ENCODE measurements at regions not wholly inside any gene's neighbourhood (a gene's known extent, or its start where the extent isn't known, plus 50 kb on each side); places are given as distances from the start of the nearest gene placed in this dataset.

GRCh38 chr7:84605301-84605700 is 410.7 kb upstream of the SEMA3A start:
- Mint-ChIP-seq H3K4me3 (no peak overlapping the region), H3K9me3 (peaks cover 10% of the 10 kb centered on the region), H3K4me1 (ENCODE audit: low read depth) (no peaks in the 10 kb centered on the region), H3K27ac (no peak overlapping the region), H3K36me3 (ENCODE audit: low read depth) (no peaks in the 10 kb centered on the region), H3K27me3 (ENCODE audit: low read depth) (no peaks in the 10 kb centered on the region)

- H3K4me3 Mint-ChIP-seq, result no peak overlapping the region
- H3K27ac Mint-ChIP-seq, result no peak overlapping the region
- no peaks in the 10 kb centered on the region for H3K4me1 Mint-ChIP-seq (ENCODE audit: low read depth)
- peaks cover 10% of the 10 kb centered on the region for H3K9me3 Mint-ChIP-seq
- no peaks in the 10 kb centered on the region for H3K27me3 Mint-ChIP-seq (ENCODE audit: low read depth)
- H3K36me3 Mint-ChIP-seq (ENCODE audit: low read depth), result no peaks in the 10 kb centered on the region
Observed at GRCh38 chr7:84603545-84603944, 409.0 kb upstream of the SEMA3A start.

- Mint-ChIP-seq H3K9me3 (no peaks in the 10 kb centered on the region), H3K27ac (no peak overlapping the region), H3K27me3 (ENCODE audit: low read depth) (no peaks in the 10 kb centered on the region), H3K36me3 (ENCODE audit: low read depth) (no peaks in the 10 kb centered on the region), H3K4me3 (no peak overlapping the region), H3K4me1 (ENCODE audit: low read depth) (no peaks in the 10 kb centered on the region)
Observed at GRCh38 chr7:84595026-84595425, 400.4 kb upstream of the SEMA3A start.

GRCh38 chr7:84591897-84592296 is 397.3 kb upstream of the SEMA3A start:
- no peaks in the 10 kb centered on the region for H3K27me3 Mint-ChIP-seq (ENCODE audit: low read depth)
- no peak overlapping the region for H3K27ac Mint-ChIP-seq
- H3K36me3 Mint-ChIP-seq (ENCODE audit: low read depth), result no peaks in the 10 kb centered on the region
- no peaks in the 10 kb centered on the region for H3K9me3 Mint-ChIP-seq
- no peaks in the 10 kb centered on the region for H3K4me1 Mint-ChIP-seq (ENCODE audit: low read depth)
- no peak overlapping the region for H3K4me3 Mint-ChIP-seq

- H3K4me1 Mint-ChIP-seq (ENCODE audit: low read depth), result no peaks in the 10 kb centered on the region
- no peaks in the 10 kb centered on the region for H3K9me3 Mint-ChIP-seq
- H3K4me3 Mint-ChIP-seq, result no peak overlapping the region
- H3K36me3 Mint-ChIP-seq (ENCODE audit: low read depth), result no peaks in the 10 kb centered on the region
- no peaks in the 10 kb centered on the region for H3K27me3 Mint-ChIP-seq (ENCODE audit: low read depth)
- H3K27ac Mint-ChIP-seq, result no peak overlapping the region
Observed at GRCh38 chr7:84589012-84589411, 394.4 kb upstream of the SEMA3A start.

GRCh38 chr7:84583331-84583730 is 388.7 kb upstream of the SEMA3A start:
- no peaks in the 10 kb centered on the region for H3K27me3 Mint-ChIP-seq (ENCODE audit: low read depth)
- no peaks in the 10 kb centered on the region for H3K36me3 Mint-ChIP-seq (ENCODE audit: low read depth)
- no peaks in the 10 kb centered on the region for H3K9me3 Mint-ChIP-seq
- H3K4me1 Mint-ChIP-seq (ENCODE audit: low read depth), result no peaks in the 10 kb centered on the region
- H3K4me3 Mint-ChIP-seq, result no peak overlapping the region
- no peak overlapping the region for H3K27ac Mint-ChIP-seq

GRCh38 chr7:84582747-84583146 is 388.2 kb upstream of the SEMA3A start:
- H3K4me1 Mint-ChIP-seq (ENCODE audit: low read depth), result no peaks in the 10 kb centered on the region
- no peaks in the 10 kb centered on the region for H3K9me3 Mint-ChIP-seq
- no peaks in the 10 kb centered on the region for H3K27me3 Mint-ChIP-seq (ENCODE audit: low read depth)
- H3K36me3 Mint-ChIP-seq (ENCODE audit: low read depth), result no peaks in the 10 kb centered on the region
- no peak overlapping the region for H3K27ac Mint-ChIP-seq
- no peak overlapping the region for H3K4me3 Mint-ChIP-seq

- no peaks in the 10 kb centered on the region for H3K36me3 Mint-ChIP-seq (ENCODE audit: low read depth)
Observed at GRCh38 chr7:84578825-84579224, 384.2 kb upstream of the SEMA3A start.

GRCh38 chr7:84568781-84569180 is 374.2 kb upstream of the SEMA3A start:
- Mint-ChIP-seq H3K36me3 (ENCODE audit: low read depth) (no peaks in the 10 kb centered on the region), H3K9me3 (no peaks in the 10 kb centered on the region), H3K27me3 (ENCODE audit: low read depth) (no peaks in the 10 kb centered on the region), H3K4me1 (ENCODE audit: low read depth) (no peaks in the 10 kb centered on the region), H3K4me3 (no peak overlapping the region), H3K27ac (no peak overlapping the region)

More at GRCh38 chr7:84578825-84579224, 384.2 kb upstream of the SEMA3A start:
- Mint-ChIP-seq H3K27me3 (ENCODE audit: low read depth) (no peaks in the 10 kb centered on the region), H3K4me3 (no peak overlapping the region), H3K9me3 (no peaks in the 10 kb centered on the region), H3K4me1 (ENCODE audit: low read depth) (no peaks in the 10 kb centered on the region), H3K27ac (no peak overlapping the region)

GRCh38 chr7:84565345-84566074 is 370.9 kb upstream of the SEMA3A start:
- Mint-ChIP-seq H3K27ac (no peak overlapping the region), H3K4me1 (ENCODE audit: low read depth) (no peaks in the 10 kb centered on the region), H3K9me3 (no peaks in the 10 kb centered on the region), H3K4me3 (no peak overlapping the region), H3K27me3 (ENCODE audit: low read depth) (no peaks in the 10 kb centered on the region), H3K36me3 (ENCODE audit: low read depth) (no peaks in the 10 kb centered on the region)

GRCh38 chr7:84553711-84554110 is 359.1 kb upstream of the SEMA3A start:
- Mint-ChIP-seq H3K36me3 (ENCODE audit: low read depth) (no peaks in the 10 kb centered on the region), H3K27me3 (ENCODE audit: low read depth) (no peaks in the 10 kb centered on the region), H3K27ac (no peak overlapping the region), H3K9me3 (peaks cover 8% of the 10 kb centered on the region), H3K4me1 (ENCODE audit: low read depth) (no peaks in the 10 kb centered on the region), H3K4me3 (no peak overlapping the region)

GRCh38 chr7:84549409-84549808 is 354.8 kb upstream of the SEMA3A start:
- H3K4me1 Mint-ChIP-seq (ENCODE audit: low read depth), result no peaks in the 10 kb centered on the region
- no peaks in the 10 kb centered on the region for H3K9me3 Mint-ChIP-seq
- H3K36me3 Mint-ChIP-seq (ENCODE audit: low read depth), result no peaks in the 10 kb centered on the region

GRCh38 chr7:84548366-84549365 is 354.1 kb upstream of the SEMA3A start:
- Mint-ChIP-seq H3K36me3 (ENCODE audit: low read depth) (no peaks in the 10 kb centered on the region), H3K27me3 (ENCODE audit: low read depth) (no peaks in the 10 kb centered on the region), H3K27ac (no peak overlapping the region), H3K9me3 (no peaks in the 10 kb centered on the region), H3K4me3 (no peak overlapping the region), H3K4me1 (ENCODE audit: low read depth) (no peaks in the 10 kb centered on the region)

More at GRCh38 chr7:84549409-84549808, 354.8 kb upstream of the SEMA3A start:
- Mint-ChIP-seq H3K27me3 (ENCODE audit: low read depth) (no peaks in the 10 kb centered on the region), H3K27ac (no peak overlapping the region), H3K4me3 (no peak overlapping the region)

GRCh38 chr7:84547331-84547730 is 352.7 kb upstream of the SEMA3A start:
- no peaks in the 10 kb centered on the region for H3K36me3 Mint-ChIP-seq (ENCODE audit: low read depth)
- no peaks in the 10 kb centered on the region for H3K27me3 Mint-ChIP-seq (ENCODE audit: low read depth)
- no peaks in the 10 kb centered on the region for H3K9me3 Mint-ChIP-seq
- no peak overlapping the region for H3K4me3 Mint-ChIP-seq
- H3K27ac Mint-ChIP-seq, result no peak overlapping the region
- no peaks in the 10 kb centered on the region for H3K4me1 Mint-ChIP-seq (ENCODE audit: low read depth)

- Mint-ChIP-seq H3K27ac (no peak overlapping the region), H3K27me3 (ENCODE audit: low read depth) (no peaks in the 10 kb centered on the region), H3K36me3 (ENCODE audit: low read depth) (no peaks in the 10 kb centered on the region), H3K4me1 (ENCODE audit: low read depth) (no peaks in the 10 kb centered on the region), H3K4me3 (no peak overlapping the region), H3K9me3 (no peaks in the 10 kb centered on the region)
Observed at GRCh38 chr7:84546403-84546802, 351.8 kb upstream of the SEMA3A start.
